Osteoblast (primary cell): ENCODE measurements at regions not wholly inside any gene's neighbourhood (a gene's known extent, or its start where the extent isn't known, plus 50 kb on each side); places are given as distances from the start of the nearest gene placed in this dataset.

ENCODE experiments used
- DNase-seq: peaks from one replicate; pipeline ENCODE4 v3.0.0; 2011; ENCODE audit warnings: low spot score, mixed read lengths; ENCODE audit not compliant: insufficient read length; ENCODE audit errors: missing footprints
- H2AFZ ChIP-seq: 2 replicates; pipeline ENCODE4 v1.6.0; 2011; ENCODE audit warnings: mild to moderate bottlenecking, low read length
- H3K27ac ChIP-seq: 2 replicates; pipeline ENCODE4 v1.5.1; 2011; ENCODE audit warnings: mild to moderate bottlenecking, low read depth, low read length, moderate library complexity
- H3K27me3 ChIP-seq: 2 replicates; pipeline ENCODE4 v1.6.0; 2012; ENCODE audit warnings: mild to moderate bottlenecking, control low read depth, inconsistent platforms, low read length, moderate library complexity; ENCODE audit not compliant: insufficient read depth
- H3K36me3 ChIP-seq: 2 replicates; pipeline ENCODE4 v1.5.1; 2011; ENCODE audit warnings: mild to moderate bottlenecking, low read length, control low read depth, moderate library complexity; ENCODE audit not compliant: insufficient read depth
- H3K4me1 ChIP-seq: 2 replicates; pipeline ENCODE4 v1.5.1; 2011; ENCODE audit warnings: mild to moderate bottlenecking, low read length, control low read depth, moderate library complexity; ENCODE audit not compliant: insufficient read depth
- H3K4me2 ChIP-seq: 2 replicates; pipeline ENCODE4 v1.6.0; 2011; ENCODE audit warnings: mild to moderate bottlenecking, low read length; ENCODE audit not compliant: insufficient read depth
- H3K4me3 ChIP-seq: fragments of 200-600 bp; sonication (generic); 3 replicates; pipeline ENCODE4 v1.5.1; 2012; ENCODE audit warnings: mild to moderate bottlenecking, low read length, inconsistent platforms; ENCODE audit not compliant: insufficient read depth
- H3K79me2 ChIP-seq: 2 replicates; pipeline ENCODE4 v1.6.0; 2012; ENCODE audit warnings: mild to moderate bottlenecking, low read length, control low read depth, inconsistent platforms; ENCODE audit not compliant: insufficient read depth
- H3K9me3 ChIP-seq: 2 replicates; pipeline ENCODE4 v1.5.1; 2011; ENCODE audit warnings: low read depth, low read length, control low read depth
- H4K20me1 ChIP-seq: 2 replicates; pipeline ENCODE4 v1.6.0; 2012; ENCODE audit warnings: mild to moderate bottlenecking, low read length, control low read depth; ENCODE audit not compliant: insufficient read depth
- CTCF ChIP-seq: IDR thresholded peaks from 2 replicates; pipeline ENCODE4 v1.5.1; 2011; ENCODE audit warnings: mild to moderate bottlenecking, low read depth, low read length, moderate library complexity; ENCODE audit errors: extremely low read depth

- no peak for TF ChIP-seq CTCF
- no peak for DNase-seq
- no peaks in the 10 kb centered on the region for H4K20me1 ChIP-seq
Observed at GRCh38 chr9:7293091-7293490, 506.5 kb downstream of the DMAC1 start.

GRCh38 chr9:7289773-7290172 lies 509.8 kb downstream of the DMAC1 start:
- TF ChIP-seq CTCF, result no peak
- no peaks in the 10 kb centered on the region for H4K20me1 ChIP-seq
- no peaks in the 10 kb centered on the region for H3K79me2 ChIP-seq
- DNase-seq, result no peak
- H3K9me3 ChIP-seq, result no peaks in the 10 kb centered on the region
- H3K27me3 ChIP-seq, result no peaks in the 10 kb centered on the region
- no peak overlapping the region for H3K27ac ChIP-seq
- no peak overlapping the region for H3K4me3 ChIP-seq
- no peaks in the 10 kb centered on the region for H3K36me3 ChIP-seq
- no peak overlapping the region for H2AFZ ChIP-seq
- no peaks in the 10 kb centered on the region for H3K4me1 ChIP-seq
- H3K4me2 ChIP-seq, result no peak overlapping the region

More at GRCh38 chr9:7293091-7293490, 506.5 kb downstream of the DMAC1 start:
- Histone ChIP-seq H3K36me3 (no peaks in the 10 kb centered on the region), H3K9me3 (no peaks in the 10 kb centered on the region), H3K4me1 (no peaks in the 10 kb centered on the region), H3K4me2 (no peak overlapping the region), H2AFZ (no peak overlapping the region), H3K4me3 (no peak overlapping the region), H3K27ac (no peak overlapping the region), H3K27me3 (no peaks in the 10 kb centered on the region), H3K79me2 (no peaks in the 10 kb centered on the region)

- no peak overlapping the region for H3K27ac ChIP-seq
- DNase-seq, result no peak
- no peaks in the 10 kb centered on the region for H3K9me3 ChIP-seq
- H3K27me3 ChIP-seq, result no peaks in the 10 kb centered on the region
- H3K36me3 ChIP-seq, result no peaks in the 10 kb centered on the region
- no peak overlapping the region for H3K4me3 ChIP-seq
- TF ChIP-seq CTCF, result no peak
- no peak overlapping the region for H3K4me2 ChIP-seq
- H2AFZ ChIP-seq, result no peak overlapping the region
- no peaks in the 10 kb centered on the region for H4K20me1 ChIP-seq
- H3K79me2 ChIP-seq, result no peaks in the 10 kb centered on the region
- H3K4me1 ChIP-seq, result no peaks in the 10 kb centered on the region
Observed at GRCh38 chr9:7287986-7288385, 511.6 kb downstream of the DMAC1 start.

- no peak for DNase-seq
- H3K27ac ChIP-seq, result no peak overlapping the region
- H3K4me3 ChIP-seq, result no peak overlapping the region
- H3K79me2 ChIP-seq, result no peaks in the 10 kb centered on the region
- H3K9me3 ChIP-seq, result no peaks in the 10 kb centered on the region
- no peak for TF ChIP-seq CTCF
- no peak overlapping the region for H3K4me2 ChIP-seq
- no peak overlapping the region for H2AFZ ChIP-seq
- no peaks in the 10 kb centered on the region for H3K27me3 ChIP-seq
- H3K4me1 ChIP-seq, result no peaks in the 10 kb centered on the region
- no peaks in the 10 kb centered on the region for H3K36me3 ChIP-seq
- no peaks in the 10 kb centered on the region for H4K20me1 ChIP-seq
Observed at GRCh38 chr9:7287065-7287464, 512.5 kb downstream of the DMAC1 start.
